K562 (cell line): ENCODE measurements at regions not wholly inside any gene's neighbourhood (a gene's known extent, or its start where the extent isn't known, plus 50 kb on each side); places are given as distances from the start of the nearest gene placed in this dataset.

ENCODE experiments used
- ATAC-seq: fragments of 200-7000 bp; cut with Tn5 transposase; 3 replicates; pipeline ENCODE4 v1.9.1; 2020; ENCODE audit warnings: moderate library complexity
- BruUV-seq: library from RNA; stranded (reverse); fragments of 400-500 nt; replicated peaks from 2 replicates; lab custom pipeline; 2021; lab: Mats Ljungman, UMichigan
- CTCF ChIA-PET: fragments of 300-600 bp; formaldehyde crosslinking; extraction: SDS; loops from one replicate; lab custom pipeline; 2021; ENCODE audit warnings: low intra/inter-chr PET ratio; lab: Yijun Ruan, JAX
- POLR2A ChIA-PET: fragments of 300-600, 350-650 bp; sonication (Branson Sonifier 250); formaldehyde crosslinking; extraction: SDS; loops from one replicate; lab custom pipeline; 2021; ENCODE audit warnings: antibody characterized with exemption, inconsistent platforms; lab: Yijun Ruan, JAX
- DNase-seq, 4 experiments: peaks; one replicate each; pipeline versions ENCODE4 v3.0.0 to v3.0.0-alpha.2; 2011 to 2018; ENCODE audit warnings: low spot score in 3 of 4, mixed read lengths in 3 of 4; ENCODE audit errors: extremely low read depth in 1 of 4
- FAIRE-seq: peaks from 2 replicates; lab custom pipeline; 2011; peaks lifted over from hg19 to GRCh38; lab: Jason Lieb, UNC
- H2AFZ ChIP-seq: 2 replicates; pipeline ENCODE4 v1.6.0; 2011; ENCODE audit warnings: low read depth, low read length, control low read depth, inconsistent platforms
- H3K27ac ChIP-seq: fragments of 200-600 bp; 3 replicates; pipeline ENCODE4 v1.8.0; 2011; ENCODE audit warnings: low read depth, mild to moderate bottlenecking, control low read depth, inconsistent platforms, low read length, moderate library complexity, mixed read lengths; ENCODE audit errors: extremely low read depth
- H3K27me3 ChIP-seq, 2 experiments: fragments of 300-600 bp in 1 of 2; 2 replicates in 1 of 2; 3 replicates in 1 of 2; pipeline versions ENCODE4 v1.6.0 to v1.8.0; 2011; ENCODE audit warnings: inconsistent platforms in 2 of 2, low read length in 2 of 2, mild to moderate bottlenecking in 1 of 2, mixed read lengths in 1 of 2, moderate library complexity in 1 of 2; ENCODE audit not compliant: control insufficient read depth in 2 of 2, insufficient read depth in 2 of 2
- H3K36me3 ChIP-seq: fragments of 300-600 bp; 3 replicates; pipeline ENCODE4 v1.8.0; 2011; ENCODE audit warnings: mild to moderate bottlenecking, low read length, inconsistent platforms; ENCODE audit not compliant: control insufficient read depth, insufficient read depth
- H3K4me1 ChIP-seq, 2 experiments: fragments of 200-600 bp in 1 of 2; replicated peaks in 1 of 2; 2 replicates in 1 of 2; 3 replicates in 1 of 2; pipeline versions ENCODE4 v1.5.1 to v1.8.0; 2011; ENCODE audit warnings: inconsistent platforms in 2 of 2, low read length in 2 of 2, mild to moderate bottlenecking in 1 of 2, mixed read lengths in 1 of 2, moderate library complexity in 1 of 2; ENCODE audit not compliant: control insufficient read depth in 2 of 2, insufficient read depth in 2 of 2
- H3K4me2 ChIP-seq: 2 replicates; pipeline ENCODE4 v1.6.1; 2011; ENCODE audit warnings: low read length, control low read depth, inconsistent platforms, mixed read lengths; ENCODE audit not compliant: insufficient read depth
- H3K4me3 ChIP-seq: fragments of 200-600 bp; sonication (generic), shearing (Covaris generic); 2 replicates; pipeline ENCODE4 v1.5.1; 2016; ENCODE audit warnings: control low read depth, inconsistent platforms
- H3K79me2 ChIP-seq: fragments of 200-600 bp; 3 replicates; pipeline ENCODE4 v1.8.0; 2011; ENCODE audit warnings: low read length, inconsistent platforms; ENCODE audit not compliant: control insufficient read depth, insufficient read depth
- H3K9ac ChIP-seq, 2 experiments: 2 replicates each; pipeline versions ENCODE4 v1.6.0 to v1.6.1; 2011; ENCODE audit warnings: low read depth in 2 of 2, low read length in 2 of 2, control low read depth in 1 of 2, inconsistent platforms in 1 of 2, mild to moderate bottlenecking in 1 of 2, mixed read lengths in 1 of 2; ENCODE audit not compliant: insufficient read depth in 1 of 2
- H3K9me1 ChIP-seq: one replicate; pipeline ENCODE4 v1.6.0; 2011; ENCODE audit warnings: inconsistent platforms, mild to moderate bottlenecking, low read length, moderate library complexity; ENCODE audit not compliant: control insufficient read depth, insufficient read depth
- H3K9me3 ChIP-seq: replicated peaks from 2 replicates; pipeline ENCODE4 v1.5.1; 2011; ENCODE audit warnings: low read depth, low read length, inconsistent platforms; ENCODE audit not compliant: control insufficient read depth, insufficient read depth
- H4K20me1 ChIP-seq: replicated peaks from 2 replicates; pipeline ENCODE4 v1.6.1; 2011; ENCODE audit warnings: low read length, inconsistent platforms, mixed read lengths; ENCODE audit not compliant: control insufficient read depth, insufficient read depth
- CHD1 ChIP-seq: fragments of 200-600 bp; sonication (generic); IDR thresholded peaks from one replicate; pipeline ENCODE4 v1.6.1; 2012; ENCODE audit warnings: mild to moderate bottlenecking, moderate library complexity, low read length, inconsistent platforms
- IFI16 ChIP-seq: fragments of 250-450 bp; sonication (Bioruptor Pico); IDR thresholded peaks from 2 replicates; pipeline ENCODE4 v2.1.2; 2022; ENCODE audit warnings: mild to moderate bottlenecking, inconsistent platforms
- MBD2 ChIP-seq: sonication (generic); IDR thresholded peaks from 2 replicates; pipeline ENCODE4 v1.6.1; 2016; ENCODE audit warnings: low read depth, borderline replicate concordance
- NR4A1 ChIP-seq, 2 experiments: fragments of 250-450 bp in 1 of 2; fragments of 450-650 bp in 1 of 2; sonication (Bioruptor Pico) in 1 of 2; IDR thresholded peaks; 2 replicates each; pipeline versions ENCODE4 v1.4.0 to v1.6.1; 2016 to 2020; ENCODE audit warnings: mild to moderate bottlenecking in 2 of 2, missing compliant biosample characterization in 1 of 2, missing genetic modification characterization in 1 of 2, moderate library complexity in 1 of 2
- POLR2AphosphoS5 ChIP-seq: IDR thresholded peaks from 2 replicates; pipeline ENCODE4 v1.6.1; 2011; ENCODE audit warnings: mild to moderate bottlenecking, low read depth, low read length, moderate library complexity; ENCODE audit not compliant: control insufficient read depth, insufficient read depth
- RBM25 ChIP-seq: fragments of 200-400 bp; formaldehyde crosslinking; IDR thresholded peaks from 2 replicates; pipeline ENCODE4 v1.6.1; 2018; ENCODE audit warnings: low read length, low read depth, moderate library complexity; ENCODE audit not compliant: severe bottlenecking
- SRSF7 ChIP-seq: fragments of 200-400 bp; formaldehyde crosslinking; optimal IDR thresholded peaks from 2 replicates; pipeline ENCODE3; 2017; ENCODE audit warnings: mild to moderate bottlenecking, low read depth, low read length
- ZNF589 ChIP-seq: fragments of 200-800 bp; sonication (Bioruptor generic); IDR thresholded peaks from 2 replicates; pipeline ENCODE4 v1.6.1; 2016; ENCODE audit warnings: low read depth, missing genetic modification characterization, missing compliant biosample characterization
- WGBS: fragments of 100-300 bp; shearing (Covaris generic); methylation state at CpG from one replicate; pipeline ENCODE4 v1.1.6; 2016; ENCODE audit warnings: low coverage, mixed read lengths; ENCODE audit not compliant: insufficient coverage; ENCODE audit errors: missing lambda C conversion rate; 5-methylcytosine and 5-hydroxymethylcytosine counted together
- in situ Hi-C: fragments of 300-500 bp; cut with MboI; formaldehyde crosslinking; loops from 4 replicates; pipeline ENCODE4 v1.15.0; 2018; ENCODE audit warnings: inconsistent platforms, mixed read lengths
- intact Hi-C: fragments of 100-400 bp; cut with micrococcal nuclease; formaldehyde crosslinking; loops from 2 replicates; pipeline ENCODE4 v1.14.2; 2022
- TF ChIP-seq, protein P1 (sequence below): fragments of 450-650 bp; IDR thresholded peaks from 2 replicates; pipeline ENCODE4 v1.6.1; 2016; ENCODE audit warnings: low read depth

DNA sequence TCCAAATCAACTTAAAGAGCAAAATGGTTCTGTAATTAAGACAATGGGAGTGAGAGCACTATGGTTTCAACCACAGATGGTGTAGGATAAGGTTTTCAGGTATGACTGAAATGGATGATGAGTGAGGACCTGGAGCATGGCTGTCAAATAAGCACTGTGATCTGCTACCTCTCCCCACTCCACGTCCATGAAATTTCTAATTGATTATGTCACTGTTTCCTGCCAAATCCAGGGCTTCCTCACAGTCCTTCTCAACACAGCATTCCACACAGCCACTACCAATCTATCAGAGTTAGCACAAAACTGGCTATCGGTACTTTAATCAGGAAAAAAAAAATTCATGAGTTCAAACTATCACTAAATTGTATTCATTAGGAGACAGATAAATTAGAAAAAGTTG lies 420.4 kb upstream of the WWC1 start:
- no peaks in the 10 kb centered on the region for H3K36me3 ChIP-seq
- H3K27me3 ChIP-seq: no peaks in the 10 kb centered on the region
- WGBS: 2% methylated on average over 2 of the region's 2 CpGs
- ATAC-seq: no peak
- H3K4me3 ChIP-seq: no peak overlapping the region
- in situ Hi-C loops: no loop called here
- no peaks in the 10 kb centered on the region for H3K9me1 ChIP-seq
- ChIA-PET CTCF (no interaction called here), POLR2A (no interaction called here)
- no peak overlapping the region for H2AFZ ChIP-seq
- no TSS peak for BruUV-seq
- H3K27ac ChIP-seq: no peak overlapping the region
- no peaks in the 10 kb centered on the region for H3K4me1 ChIP-seq
- no peaks in the 10 kb centered on the region for H3K79me2 ChIP-seq
- DNase-seq: no peak
- intact Hi-C loops: no loop called here
- TF ChIP-seq CHD1 (no peak), POLR2AphosphoS5 (no peak), NR4A1 (CRISPR knock-in tag; IDR thresholded peaks at IDR 0.05) (no peak), NR4A1 (tag; IDR thresholded peaks at IDR 0.05) (no peak), SRSF7 (no peak), ZNF589 (CRISPR knock-in tag) (no peak), IFI16 (CRISPR knock-in tag) (no peak)
- H4K20me1 ChIP-seq: no peaks in the 10 kb centered on the region
- H3K4me2 ChIP-seq: no peak overlapping the region
- H3K9ac ChIP-seq: no peak overlapping the region
- no peak for FAIRE-seq
- no peaks in the 10 kb centered on the region for H3K9me3 ChIP-seq

DNA sequence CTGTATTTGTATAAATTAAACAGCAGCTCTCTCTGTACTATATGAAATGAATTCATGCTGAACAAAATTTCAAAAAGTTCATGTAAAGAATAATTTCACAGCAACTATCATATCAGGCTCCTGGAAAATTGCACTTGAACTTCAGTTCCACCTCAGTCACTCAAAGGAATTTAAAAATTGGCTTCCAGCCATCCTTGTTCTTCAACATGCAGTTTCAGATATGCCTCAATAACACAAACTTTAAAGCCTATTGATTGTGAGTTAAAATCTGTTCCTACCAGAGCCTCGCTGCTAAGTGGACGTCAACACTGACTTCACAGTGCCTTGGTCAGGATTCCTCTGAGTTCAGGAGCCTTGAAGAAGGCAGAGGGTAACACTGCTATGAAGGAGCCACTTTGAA lies 418.7 kb upstream of the WWC1 start:
- Histone ChIP-seq H3K36me3 (no peaks in the 10 kb centered on the region), H3K4me3 (no peak overlapping the region), H3K4me2 (no peak overlapping the region), H3K9me1 (no peaks in the 10 kb centered on the region), H3K27me3 (no peaks in the 10 kb centered on the region), H3K4me1 (no peaks in the 10 kb centered on the region), H3K79me2 (no peaks in the 10 kb centered on the region), H4K20me1 (no peaks in the 10 kb centered on the region), H3K9me3 (no peaks in the 10 kb centered on the region), H3K27ac (no peak overlapping the region), H3K9ac (no peak overlapping the region), H2AFZ (no peak overlapping the region)
- WGBS: 0% methylated on average over 2 of the region's 2 CpGs
- ATAC-seq (no peak), FAIRE-seq (no peak), DNase-seq (no peak)
- BruUV-seq: no TSS peak
- intact Hi-C loops (no loop called here), in situ Hi-C loops (no loop called here)
- POLR2A ChIA-PET: no interaction called here
- CTCF ChIA-PET: no interaction called here
- no peak for TF ChIP-seq RBM25
- TF ChIP-seq, protein P1, sequence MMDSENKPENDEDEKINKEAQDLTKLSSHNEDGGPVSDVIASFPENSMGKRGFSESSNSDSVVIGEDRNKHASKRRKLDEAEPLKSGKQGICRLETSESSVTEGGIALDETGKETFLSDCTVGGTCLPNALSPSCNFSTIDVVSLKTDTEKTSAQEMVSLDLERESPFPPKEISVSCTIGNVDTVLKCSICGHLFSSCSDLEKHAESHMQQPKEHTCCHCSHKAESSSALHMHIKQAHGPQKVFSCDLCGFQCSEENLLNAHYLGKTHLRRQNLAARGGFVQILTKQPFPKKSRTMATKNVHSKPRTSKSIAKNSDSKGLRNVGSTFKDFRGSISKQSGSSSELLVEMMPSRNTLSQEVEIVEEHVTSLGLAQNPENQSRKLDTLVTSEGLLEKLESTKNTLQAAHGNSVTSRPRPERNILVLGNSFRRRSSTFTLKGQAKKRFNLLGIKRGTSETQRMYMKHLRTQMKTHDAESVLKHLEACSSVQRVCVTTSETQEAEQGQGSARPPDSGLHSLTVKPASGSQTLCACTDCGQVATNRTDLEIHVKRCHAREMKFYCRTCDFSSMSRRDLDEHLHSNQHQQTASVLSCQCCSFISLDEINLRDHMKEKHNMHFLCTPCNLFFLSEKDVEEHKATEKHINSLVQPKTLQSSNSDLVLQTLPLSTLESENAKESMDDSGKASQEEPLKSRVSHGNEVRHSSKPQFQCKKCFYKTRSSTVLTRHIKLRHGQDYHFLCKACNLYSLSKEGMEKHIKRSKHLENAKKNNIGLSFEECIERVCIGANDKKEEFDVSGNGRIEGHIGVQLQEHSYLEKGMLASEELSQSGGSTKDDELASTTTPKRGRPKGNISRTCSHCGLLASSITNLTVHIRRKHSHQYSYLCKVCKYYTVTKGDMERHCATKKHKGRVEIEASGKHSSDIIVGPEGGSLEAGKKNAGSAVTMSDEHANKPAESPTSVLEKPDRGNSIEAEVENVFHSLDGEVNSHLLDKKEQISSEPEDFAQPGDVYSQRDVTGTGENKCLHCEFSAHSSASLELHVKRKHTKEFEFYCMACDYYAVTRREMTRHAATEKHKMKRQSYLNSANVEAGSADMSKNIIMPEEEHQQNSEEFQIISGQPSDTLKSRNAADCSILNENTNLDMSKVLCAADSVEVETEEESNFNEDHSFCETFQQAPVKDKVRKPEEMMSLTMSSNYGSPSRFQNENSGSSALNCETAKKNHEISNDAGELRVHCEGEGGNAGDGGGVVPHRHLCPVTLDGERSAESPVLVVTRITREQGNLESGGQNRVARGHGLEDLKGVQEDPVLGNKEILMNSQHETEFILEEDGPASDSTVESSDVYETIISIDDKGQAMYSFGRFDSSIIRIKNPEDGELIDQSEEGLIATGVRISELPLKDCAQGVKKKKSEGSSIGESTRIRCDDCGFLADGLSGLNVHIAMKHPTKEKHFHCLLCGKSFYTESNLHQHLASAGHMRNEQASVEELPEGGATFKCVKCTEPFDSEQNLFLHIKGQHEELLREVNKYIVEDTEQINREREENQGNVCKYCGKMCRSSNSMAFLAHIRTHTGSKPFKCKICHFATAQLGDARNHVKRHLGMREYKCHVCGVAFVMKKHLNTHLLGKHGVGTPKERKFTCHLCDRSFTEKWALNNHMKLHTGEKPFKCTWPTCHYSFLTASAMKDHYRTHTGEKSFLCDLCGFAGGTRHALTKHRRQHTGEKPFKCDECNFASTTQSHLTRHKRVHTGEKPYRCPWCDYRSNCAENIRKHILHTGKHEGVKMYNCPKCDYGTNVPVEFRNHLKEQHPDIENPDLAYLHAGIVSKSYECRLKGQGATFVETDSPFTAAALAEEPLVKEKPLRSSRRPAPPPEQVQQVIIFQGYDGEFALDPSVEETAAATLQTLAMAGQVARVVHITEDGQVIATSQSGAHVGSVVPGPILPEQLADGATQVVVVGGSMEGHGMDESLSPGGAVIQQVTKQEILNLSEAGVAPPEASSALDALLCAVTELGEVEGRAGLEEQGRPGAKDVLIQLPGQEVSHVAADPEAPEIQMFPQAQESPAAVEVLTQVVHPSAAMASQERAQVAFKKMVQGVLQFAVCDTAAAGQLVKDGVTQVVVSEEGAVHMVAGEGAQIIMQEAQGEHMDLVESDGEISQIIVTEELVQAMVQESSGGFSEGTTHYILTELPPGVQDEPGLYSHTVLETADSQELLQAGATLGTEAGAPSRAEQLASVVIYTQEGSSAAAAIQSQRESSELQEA: no peak
- TF ChIP-seq MBD2: no peak
